ENCODE measurements at regions not wholly inside any gene's neighbourhood (a gene's known extent, or its start where the extent isn't known, plus 50 kb on each side); places are given as distances from the start of the nearest gene placed in this dataset.

DNA sequence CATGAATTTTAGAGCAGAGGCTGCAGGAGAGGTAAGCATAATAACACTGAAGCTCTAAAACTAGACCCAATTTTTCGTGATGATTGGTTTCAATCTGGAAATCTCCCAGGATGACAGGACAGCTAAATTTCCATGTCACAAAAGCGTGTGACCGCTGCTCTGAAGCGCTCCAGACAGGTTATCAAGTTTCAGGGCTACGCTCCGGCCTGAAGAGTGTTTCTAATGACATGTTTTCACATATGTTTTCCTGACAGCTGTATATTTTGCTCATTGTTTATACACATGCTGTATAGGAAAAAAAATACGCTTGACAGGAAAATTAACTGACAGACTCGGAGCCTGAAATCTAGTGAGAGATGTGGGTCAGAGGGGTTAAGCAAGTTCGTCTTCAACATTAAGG, 219.8 kb upstream of the BMPER start:
- 82 to 88% methylated on average over 9 of the region's 9 CpGs for WGBS, 2 donors
- no peak overlapping the region for H3K27ac ChIP-seq
- no peaks in the 10 kb centered on the region for H3K9me3 ChIP-seq
- no peaks in the 10 kb centered on the region for H3K4me1 ChIP-seq
- intact Hi-C loops (cut with DNase I): no loop called here
- TF ChIP-seq, protein P1, sequence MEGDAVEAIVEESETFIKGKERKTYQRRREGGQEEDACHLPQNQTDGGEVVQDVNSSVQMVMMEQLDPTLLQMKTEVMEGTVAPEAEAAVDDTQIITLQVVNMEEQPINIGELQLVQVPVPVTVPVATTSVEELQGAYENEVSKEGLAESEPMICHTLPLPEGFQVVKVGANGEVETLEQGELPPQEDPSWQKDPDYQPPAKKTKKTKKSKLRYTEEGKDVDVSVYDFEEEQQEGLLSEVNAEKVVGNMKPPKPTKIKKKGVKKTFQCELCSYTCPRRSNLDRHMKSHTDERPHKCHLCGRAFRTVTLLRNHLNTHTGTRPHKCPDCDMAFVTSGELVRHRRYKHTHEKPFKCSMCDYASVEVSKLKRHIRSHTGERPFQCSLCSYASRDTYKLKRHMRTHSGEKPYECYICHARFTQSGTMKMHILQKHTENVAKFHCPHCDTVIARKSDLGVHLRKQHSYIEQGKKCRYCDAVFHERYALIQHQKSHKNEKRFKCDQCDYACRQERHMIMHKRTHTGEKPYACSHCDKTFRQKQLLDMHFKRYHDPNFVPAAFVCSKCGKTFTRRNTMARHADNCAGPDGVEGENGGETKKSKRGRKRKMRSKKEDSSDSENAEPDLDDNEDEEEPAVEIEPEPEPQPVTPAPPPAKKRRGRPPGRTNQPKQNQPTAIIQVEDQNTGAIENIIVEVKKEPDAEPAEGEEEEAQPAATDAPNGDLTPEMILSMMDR (IDR thresholded peaks at IDR 0.05): no peak
- TF ChIP-seq POLR2A (IDR thresholded peaks at IDR 0.05): no peak
- no peak for DNase-seq
- H3K36me3 ChIP-seq: no peaks in the 10 kb centered on the region
- no peaks in the 10 kb centered on the region for H3K27me3 ChIP-seq
- H3K4me3 ChIP-seq: no peak overlapping the region

DNA sequence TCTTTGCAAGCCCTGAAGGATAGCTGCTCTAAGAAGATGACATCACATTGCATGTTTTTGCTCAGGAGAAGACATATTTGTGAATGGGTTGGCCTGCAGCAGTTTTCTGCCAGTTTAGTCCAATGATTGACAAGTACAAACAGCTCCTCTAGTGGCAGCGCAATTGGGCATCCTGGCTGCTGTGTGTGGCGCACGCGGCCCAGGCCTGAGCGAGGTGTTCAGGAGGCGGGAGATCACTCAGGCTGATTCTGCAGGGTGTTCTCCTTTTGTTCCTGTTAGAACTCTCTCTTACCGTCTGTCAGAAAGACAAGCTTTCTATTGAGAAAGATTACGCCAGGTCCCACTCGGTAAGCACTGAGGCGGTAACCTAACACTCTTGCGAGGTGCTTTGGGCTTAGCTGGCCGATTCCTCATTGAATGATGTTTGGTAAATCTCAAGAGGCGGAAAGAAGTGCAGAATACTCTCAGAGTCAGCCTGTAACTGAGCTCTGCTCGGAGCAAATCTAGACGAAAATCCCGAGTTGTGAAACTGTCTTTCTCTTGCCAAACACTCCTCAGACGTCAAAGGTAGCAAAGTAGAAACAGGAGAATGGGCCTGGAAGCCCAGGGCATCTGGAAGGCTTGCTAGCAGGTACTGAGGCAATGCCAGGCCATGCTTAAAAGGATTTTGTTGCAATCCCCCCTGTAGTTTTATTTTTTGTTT, 219.2 kb upstream of the BMPER start:
- Histone ChIP-seq H3K4me1 (no peaks in the 10 kb centered on the region), H3K36me3 (no peaks in the 10 kb centered on the region), H3K4me3 (no peak overlapping the region), H3K27ac (no peak overlapping the region), H3K27me3 (no peaks in the 10 kb centered on the region), H3K9me3 (no peaks in the 10 kb centered on the region)
- no peak for DNase-seq
- 89% methylated on average over 17 of the region's 17 CpGs for WGBS, 2 donors
- intact Hi-C loops (cut with DNase I): no loop called here
- TF ChIP-seq POLR2A (IDR thresholded peaks at IDR 0.05): no peak
- TF ChIP-seq, protein P1 (IDR thresholded peaks at IDR 0.05): no peak

DNA sequence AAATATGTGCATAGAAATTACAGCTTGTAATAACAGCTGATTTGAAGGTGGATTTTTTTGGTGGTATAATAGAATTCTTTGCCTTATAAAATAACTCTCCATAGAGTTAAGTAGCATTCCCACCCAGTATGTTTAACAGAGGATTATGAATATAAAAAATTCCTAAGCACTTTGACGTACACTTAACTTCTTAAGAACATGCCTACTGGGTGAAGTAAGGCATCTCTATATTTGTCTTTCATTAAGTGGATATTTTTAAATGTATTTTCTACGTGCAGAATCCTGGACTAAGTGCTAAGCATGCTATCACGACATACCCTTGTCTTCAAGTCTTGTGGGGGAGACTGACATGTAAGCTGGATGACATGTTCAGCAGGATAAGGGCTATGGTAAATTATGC, 217.7 kb upstream of the BMPER start:
- no peaks in the 10 kb centered on the region for H3K27me3 ChIP-seq
- intact Hi-C loops (cut with DNase I): no loop called here
- no peak overlapping the region for H3K27ac ChIP-seq
- no peaks in the 10 kb centered on the region for H3K36me3 ChIP-seq
- WGBS, 2 donors: 78 to 80% methylated on average over 3 of the region's 3 CpGs
- H3K4me1 ChIP-seq: no peaks in the 10 kb centered on the region
- H3K9me3 ChIP-seq: no peaks in the 10 kb centered on the region
- no peak for TF ChIP-seq POLR2A (IDR thresholded peaks at IDR 0.05)
- TF ChIP-seq, protein P1 (IDR thresholded peaks at IDR 0.05): no peak
- H3K4me3 ChIP-seq: no peak overlapping the region
- no peak for DNase-seq

DNA sequence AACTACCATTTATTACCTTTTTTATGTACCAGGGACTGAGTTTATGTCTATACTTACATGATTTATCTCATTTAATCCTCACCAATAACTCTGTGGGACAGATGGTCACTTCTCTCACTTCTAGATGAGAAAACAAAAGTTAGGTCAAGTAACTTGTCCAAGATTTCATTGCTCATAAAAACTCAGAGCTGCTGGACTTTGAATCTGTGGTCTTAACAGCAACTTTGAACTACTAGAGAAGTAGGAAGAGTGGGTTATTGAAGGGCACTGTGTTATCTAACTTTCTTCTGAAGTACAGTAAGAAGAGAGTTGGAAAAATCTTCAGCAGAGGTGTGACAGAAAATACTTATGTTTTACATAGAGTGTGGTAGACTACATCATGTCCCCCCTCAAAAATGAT, 214.2 kb upstream of the BMPER start:
- TF ChIP-seq POLR2A (IDR thresholded peaks at IDR 0.05): no peak
- TF ChIP-seq, protein P1 (IDR thresholded peaks at IDR 0.05): no peak
- Histone ChIP-seq H3K27ac (no peak overlapping the region), H3K36me3 (no peaks in the 10 kb centered on the region), H3K4me1 (no peaks in the 10 kb centered on the region), H3K9me3 (no peaks in the 10 kb centered on the region), H3K4me3 (no peak overlapping the region), H3K27me3 (no peaks in the 10 kb centered on the region)
- no peak for DNase-seq
- intact Hi-C loops (cut with DNase I): no loop called here

DNA sequence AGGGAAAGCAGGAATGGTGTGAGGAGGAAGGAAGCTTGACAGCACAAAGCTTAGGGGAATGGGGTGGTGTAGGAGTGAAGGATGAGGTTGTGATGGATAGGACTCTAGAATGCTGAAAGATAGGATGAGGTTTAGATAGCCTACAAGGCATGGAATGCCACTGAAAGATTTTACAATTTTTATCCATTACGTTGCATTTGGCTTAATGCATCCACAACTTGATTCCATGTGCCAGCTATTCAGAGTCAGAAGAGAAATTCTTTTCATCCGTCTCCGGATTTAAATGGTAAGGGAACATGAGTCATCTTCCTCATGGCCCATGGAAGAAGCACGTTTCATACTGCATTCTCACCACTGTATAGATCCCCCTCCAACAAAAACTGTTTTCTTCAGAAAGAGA, 212.4 kb upstream of the BMPER start:
- H3K27me3 ChIP-seq: no peaks in the 10 kb centered on the region
- H3K4me1 ChIP-seq: no peaks in the 10 kb centered on the region
- H3K4me3 ChIP-seq: no peak overlapping the region
- no peak for DNase-seq
- 43 to 47% methylated on average over 4 of the region's 4 CpGs for WGBS, 2 donors
- no peaks in the 10 kb centered on the region for H3K36me3 ChIP-seq
- no peak for TF ChIP-seq POLR2A (IDR thresholded peaks at IDR 0.05)
- no peak overlapping the region for H3K27ac ChIP-seq
- H3K9me3 ChIP-seq: no peaks in the 10 kb centered on the region
- intact Hi-C loops (cut with DNase I): no loop called here

DNA sequence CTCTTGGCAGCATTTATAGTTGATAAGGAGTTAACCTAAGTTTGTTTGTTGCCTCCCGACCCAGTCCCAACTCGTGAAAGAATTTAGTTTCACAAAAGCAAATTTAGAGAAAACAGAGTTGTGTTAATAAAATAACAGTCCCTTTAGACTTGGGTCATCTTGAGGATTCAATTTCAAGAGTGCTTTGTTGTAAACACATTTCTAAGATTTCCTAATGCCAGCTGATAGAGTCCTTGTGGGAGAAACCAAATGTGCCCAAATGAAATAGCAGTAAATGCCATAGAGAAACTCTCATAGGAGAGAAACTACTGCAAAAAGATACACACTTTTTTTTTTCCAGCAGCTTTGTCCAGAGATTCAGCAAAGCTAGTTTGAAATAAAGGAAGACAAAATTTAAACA, 211.3 kb upstream of the BMPER start:
- no peaks in the 10 kb centered on the region for H3K36me3 ChIP-seq
- DNase-seq: no peak
- no peaks in the 10 kb centered on the region for H3K9me3 ChIP-seq
- intact Hi-C loops (cut with DNase I): no loop called here
- no peak for TF ChIP-seq POLR2A (IDR thresholded peaks at IDR 0.05)
- TF ChIP-seq, protein P1 (IDR thresholded peaks at IDR 0.05): no peak
- H3K4me3 ChIP-seq: no peak overlapping the region
- 29 to 51% methylated on average over 2 of the region's 2 CpGs for WGBS, 2 donors
- no peaks in the 10 kb centered on the region for H3K27me3 ChIP-seq
- H3K27ac ChIP-seq: no peak overlapping the region
- H3K4me1 ChIP-seq: no peaks in the 10 kb centered on the region

Data from esophagus squamous epithelium (tissue), 5 donors.